Stimulated activated effector memory CD8-positive, alpha-beta T cell treated with anti-CD3 and anti-CD28 coated beads, Interleukin-12 subunit alpha, Interleukin-12 subunit beta, amount 100 ng/mL, for 72 hours (primary cell): ENCODE measurements at regions not wholly inside any gene's neighbourhood (a gene's known extent, or its start where the extent isn't known, plus 50 kb on each side); places are given as distances from the start of the nearest gene placed in this dataset.

ENCODE experiments used
- ATAC-seq: fragments of 150-1000 bp; cut with Tn5 transposase; 2 replicates; pipeline ENCODE4 v1.10.0; 2021
- DNase-seq, 2 donors: peaks; one replicate each; pipeline ENCODE4 v3.0.0; 2021 to 2022; ENCODE audit warnings: low spot score in 2 of 2
- H3K27ac Mint-ChIP-seq: one replicate; pipeline ENCODE4 v1.8.0; 2022; ENCODE audit warnings: mild to moderate bottlenecking, mixed read lengths
- H3K36me3 Mint-ChIP-seq: one replicate; pipeline ENCODE4 v1.8.0; 2022; ENCODE audit warnings: mild to moderate bottlenecking, mixed read lengths
- H3K4me1 Mint-ChIP-seq: one replicate; pipeline ENCODE4 v1.8.0; 2022; ENCODE audit warnings: mixed read lengths
- H3K4me3 Mint-ChIP-seq: one replicate; pipeline ENCODE4 v1.8.0; 2022; ENCODE audit warnings: mild to moderate bottlenecking, mixed read lengths
- H3K9me3 Mint-ChIP-seq: one replicate; pipeline ENCODE4 v1.8.0; 2022; ENCODE audit warnings: mixed read lengths

GRCh38 chr1:172897738-172898137 is 153.0 kb downstream of the TNFSF18 start:
- Mint-ChIP-seq H3K27ac (no peak overlapping the region), H3K4me1 (peaks cover 41% of the 10 kb centered on the region), H3K36me3 (no peaks in the 10 kb centered on the region), H3K9me3 (no peaks in the 10 kb centered on the region), H3K4me3 (no peak overlapping the region)
- DNase-seq, result no peak
- no peak for ATAC-seq

- H3K36me3 Mint-ChIP-seq, result no peaks in the 10 kb centered on the region
- H3K27ac Mint-ChIP-seq, result no peak overlapping the region
- DNase-seq, result no peak
- H3K9me3 Mint-ChIP-seq, result no peaks in the 10 kb centered on the region
- H3K4me1 Mint-ChIP-seq, result peaks cover 32% of the 10 kb centered on the region
- no peak overlapping the region for H3K4me3 Mint-ChIP-seq
- no peak for ATAC-seq
Observed at GRCh38 chr1:172898866-172899265, 151.9 kb downstream of the TNFSF18 start.

- DNase-seq, result no peak
- no peak for ATAC-seq
- Mint-ChIP-seq H3K36me3 (no peaks in the 10 kb centered on the region), H3K27ac (no peak overlapping the region), H3K4me1 (peaks cover 19% of the 10 kb centered on the region), H3K9me3 (no peaks in the 10 kb centered on the region), H3K4me3 (no peak overlapping the region)
Observed at GRCh38 chr1:172900376-172900997, 150.3 kb downstream of the TNFSF18 start.

GRCh38 chr1:172902200-172902599 is 148.5 kb downstream of the TNFSF18 start:
- peaks cover 25% of the 10 kb centered on the region for H3K4me1 Mint-ChIP-seq

GRCh38 chr1:172902861-172903381 is 147.8 kb downstream of the TNFSF18 start:
- peak; percentile 100 for ATAC-seq
- Mint-ChIP-seq H3K4me3 (no peak overlapping the region), H3K27ac (no peak overlapping the region), H3K9me3 (no peaks in the 10 kb centered on the region), H3K36me3 (no peaks in the 10 kb centered on the region), H3K4me1 (peaks cover 26% of the 10 kb centered on the region)
- DNase-seq, result no peak

More at GRCh38 chr1:172902200-172902599, 148.5 kb downstream of the TNFSF18 start:
- Mint-ChIP-seq H3K9me3 (no peaks in the 10 kb centered on the region), H3K4me3 (no peak overlapping the region), H3K27ac (no peak overlapping the region), H3K36me3 (no peaks in the 10 kb centered on the region)
- DNase-seq (no peak), ATAC-seq (no peak)

GRCh38 chr1:172903581-172904220 is 147.0 kb downstream of the TNFSF18 start:
- Mint-ChIP-seq H3K36me3 (no peaks in the 10 kb centered on the region), H3K4me3 (no peak overlapping the region), H3K4me1 (peaks cover 26% of the 10 kb centered on the region), H3K27ac (no peak overlapping the region), H3K9me3 (no peaks in the 10 kb centered on the region)
- ATAC-seq, result no peak
- DNase-seq, result no peak

- Mint-ChIP-seq H3K4me3 (no peak overlapping the region), H3K9me3 (no peaks in the 10 kb centered on the region), H3K4me1 (peaks cover 15% of the 10 kb centered on the region), H3K27ac (no peak overlapping the region), H3K36me3 (no peaks in the 10 kb centered on the region)
- ATAC-seq (no peak), DNase-seq (no peak)
Observed at GRCh38 chr1:172905452-172905851, 145.3 kb downstream of the TNFSF18 start.

GRCh38 chr1:172906778-172907592 is 143.8 kb downstream of the TNFSF18 start:
- H3K27ac Mint-ChIP-seq, result no peak overlapping the region
- H3K4me1 Mint-ChIP-seq, result peaks cover 6% of the 10 kb centered on the region
- H3K4me3 Mint-ChIP-seq, result no peak overlapping the region
- H3K36me3 Mint-ChIP-seq, result no peaks in the 10 kb centered on the region
- DNase-seq, result no peak
- no peak for ATAC-seq
- H3K9me3 Mint-ChIP-seq, result no peaks in the 10 kb centered on the region

GRCh38 chr1:172907834-172908326 is 142.9 kb downstream of the TNFSF18 start:
- ATAC-seq (no peak), DNase-seq (no peak)
- H3K4me3 Mint-ChIP-seq, result no peak overlapping the region
- no peaks in the 10 kb centered on the region for H3K36me3 Mint-ChIP-seq
- H3K4me1 Mint-ChIP-seq, result peaks cover 6% of the 10 kb centered on the region
- no peak overlapping the region for H3K27ac Mint-ChIP-seq
- H3K9me3 Mint-ChIP-seq, result no peaks in the 10 kb centered on the region

- ATAC-seq (no peak), DNase-seq (no peak)
- Mint-ChIP-seq H3K9me3 (no peaks in the 10 kb centered on the region), H3K27ac (no peak overlapping the region), H3K4me3 (no peak overlapping the region), H3K4me1 (peaks cover 6% of the 10 kb centered on the region), H3K36me3 (no peaks in the 10 kb centered on the region)
Observed at GRCh38 chr1:172909606-172910326, 141.0 kb downstream of the TNFSF18 start.

GRCh38 chr1:172912765-172913260 is 137.9 kb downstream of the TNFSF18 start:
- no peak for ATAC-seq
- DNase-seq, result no peak
- H3K27ac Mint-ChIP-seq, result no peak overlapping the region
- no peak overlapping the region for H3K4me3 Mint-ChIP-seq
- no peaks in the 10 kb centered on the region for H3K36me3 Mint-ChIP-seq
- no peaks in the 10 kb centered on the region for H3K4me1 Mint-ChIP-seq
- H3K9me3 Mint-ChIP-seq, result no peaks in the 10 kb centered on the region

- H3K27ac Mint-ChIP-seq, result no peak overlapping the region
- DNase-seq, result no peak
- ATAC-seq, result no peak
- no peaks in the 10 kb centered on the region for H3K9me3 Mint-ChIP-seq
- no peak overlapping the region for H3K4me3 Mint-ChIP-seq
- H3K36me3 Mint-ChIP-seq, result no peaks in the 10 kb centered on the region
- H3K4me1 Mint-ChIP-seq, result no peaks in the 10 kb centered on the region
Observed at GRCh38 chr1:172914501-172915144, 136.1 kb downstream of the TNFSF18 start.

- H3K27ac Mint-ChIP-seq, result no peak overlapping the region
- no peak overlapping the region for H3K4me3 Mint-ChIP-seq
- ATAC-seq, result no peak
- H3K4me1 Mint-ChIP-seq, result no peaks in the 10 kb centered on the region
- no peak for DNase-seq
- H3K9me3 Mint-ChIP-seq, result no peaks in the 10 kb centered on the region
- H3K36me3 Mint-ChIP-seq, result no peaks in the 10 kb centered on the region
Observed at GRCh38 chr1:172915271-172915670, 135.5 kb downstream of the TNFSF18 start.

GRCh38 chr1:172916116-172916515 is 134.6 kb downstream of the TNFSF18 start:
- H3K9me3 Mint-ChIP-seq, result no peaks in the 10 kb centered on the region
- DNase-seq (no peak), ATAC-seq (no peak)
- no peak overlapping the region for H3K4me3 Mint-ChIP-seq
- H3K36me3 Mint-ChIP-seq, result no peaks in the 10 kb centered on the region
- no peak overlapping the region for H3K27ac Mint-ChIP-seq
- H3K4me1 Mint-ChIP-seq, result no peaks in the 10 kb centered on the region
